Neuronal stem cell (in vitro differentiated cells): ENCODE measurements at regions not wholly inside any gene's neighbourhood (a gene's known extent, or its start where the extent isn't known, plus 50 kb on each side); places are given as distances from the start of the nearest gene placed in this dataset.

Experiments
- DNase-seq: peaks from one replicate; pipeline ENCODE4 v3.0.0-alpha.2; 2013; ENCODE audit warnings: low spot score
- H2AFZ ChIP-seq: one replicate; pipeline ENCODE4 v1.6.1; 2013; ENCODE audit warnings: mild to moderate bottlenecking, low read length, inconsistent platforms
- H2AK5ac ChIP-seq: 2 replicates; pipeline ENCODE4 v1.6.1; 2013; ENCODE audit warnings: low read depth, mild to moderate bottlenecking, inconsistent platforms, low read length, moderate library complexity, mixed read lengths
- H2BK120ac ChIP-seq: 2 replicates; pipeline ENCODE4 v1.6.1; 2013; ENCODE audit warnings: low read depth, mild to moderate bottlenecking, inconsistent platforms, low read length, moderate library complexity, mixed read lengths
- H2BK12ac ChIP-seq: one replicate; pipeline ENCODE4 v1.6.1; 2013; ENCODE audit warnings: low read length, inconsistent platforms
- H2BK15ac ChIP-seq: 2 replicates; pipeline ENCODE4 v1.6.1; 2013; ENCODE audit warnings: mild to moderate bottlenecking, low read length, inconsistent platforms, mixed read lengths
- H2BK5ac ChIP-seq: one replicate; pipeline ENCODE4 v1.6.1; 2013; ENCODE audit warnings: inconsistent platforms, mild to moderate bottlenecking, low read length, moderate library complexity
- H3K14ac ChIP-seq: one replicate; pipeline ENCODE4 v1.6.1; 2013; ENCODE audit warnings: low read length, inconsistent platforms
- H3K18ac ChIP-seq: 2 replicates; pipeline ENCODE4 v1.6.1; 2013; ENCODE audit warnings: low read length, inconsistent platforms
- H3K23ac ChIP-seq: 2 replicates; pipeline ENCODE4 v1.6.1; 2013; ENCODE audit warnings: low read depth, mild to moderate bottlenecking, mixed read lengths, low read length, inconsistent platforms; ENCODE audit not compliant: poor library complexity
- H3K27ac ChIP-seq: replicated peaks from 3 replicates; pipeline ENCODE4 v1.5.1; 2013; ENCODE audit warnings: low read length, inconsistent platforms
- H3K27me3 ChIP-seq, 3 experiments: 2 replicates each; pipeline ENCODE4 v1.6.1; 2013; ENCODE audit warnings: low read length in 3 of 3, mild to moderate bottlenecking in 2 of 3, inconsistent platforms in 1 of 3, low read depth in 1 of 3, mixed read lengths in 1 of 3, moderate library complexity in 1 of 3; ENCODE audit not compliant: control insufficient read depth in 3 of 3, insufficient read depth in 3 of 3
- H3K36me3 ChIP-seq, 2 donors: replicated peaks in 1 of 2; 2 replicates each; pipeline ENCODE4 v1.6.1; 2013; ENCODE audit warnings: low read length in 2 of 2; ENCODE audit not compliant: control insufficient read depth in 2 of 2, insufficient read depth in 2 of 2
- H3K4ac ChIP-seq: 2 replicates; pipeline ENCODE4 v1.6.1; 2013; ENCODE audit warnings: inconsistent platforms, mild to moderate bottlenecking, low read length, moderate library complexity
- H3K4me1 ChIP-seq, 2 donors: 1 replicate in 1 of 2; 2 replicates in 1 of 2; pipeline ENCODE4 v1.6.1; 2013; ENCODE audit warnings: low read length in 2 of 2, low read depth in 1 of 2; ENCODE audit not compliant: control insufficient read depth in 2 of 2, insufficient read depth in 1 of 2
- H3K4me2 ChIP-seq: one replicate; pipeline ENCODE4 v1.6.1; 2013; ENCODE audit warnings: mild to moderate bottlenecking, low read length, inconsistent platforms; ENCODE audit not compliant: insufficient read depth, poor library complexity, severe bottlenecking
- H3K4me3 ChIP-seq, 2 donors: 2 replicates each; pipeline ENCODE4 v1.5.1; 2013; ENCODE audit warnings: low read length in 2 of 2, mild to moderate bottlenecking in 2 of 2, inconsistent platforms in 1 of 2, moderate library complexity in 1 of 2
- H3K79me1 ChIP-seq: one replicate; pipeline ENCODE4 v1.6.1; 2013; ENCODE audit warnings: low read depth, mild to moderate bottlenecking, inconsistent platforms, low read length, moderate library complexity
- H3K9ac ChIP-seq: one replicate; pipeline ENCODE4 v1.6.1; 2013; ENCODE audit warnings: mild to moderate bottlenecking, low read depth, low read length, inconsistent platforms; ENCODE audit not compliant: poor library complexity
- H3K9me3 ChIP-seq, 2 donors: replicated peaks in 1 of 2; 2 replicates each; pipeline versions ENCODE3 to v1.6.1; 2013; ENCODE audit warnings: low read length in 2 of 2, mild to moderate bottlenecking in 2 of 2, inconsistent platforms in 1 of 2, low read depth in 1 of 2, mixed read lengths in 1 of 2, moderate library complexity in 1 of 2; ENCODE audit not compliant: control insufficient read depth in 2 of 2, insufficient read depth in 1 of 2
- H4K8ac ChIP-seq: one replicate; pipeline ENCODE4 v1.6.1; 2013; ENCODE audit warnings: low read depth, mild to moderate bottlenecking, inconsistent platforms, low read length, moderate library complexity
- H4K91ac ChIP-seq: one replicate; pipeline ENCODE4 v1.6.1; 2013; ENCODE audit warnings: low read length, low read depth, mild to moderate bottlenecking, inconsistent platforms; ENCODE audit not compliant: poor library complexity
- WGBS, 2 donors: extraction: QIAGEN DNeasy Blood & Tissue Kit; methylation state at CpG; one replicate each; pipeline ENCODE4 v1.1.7; 2013; ENCODE audit warnings: missing lambda C conversion rate in 2 of 2, mixed read lengths in 1 of 2; ENCODE audit not compliant: insufficient read length in 2 of 2, insufficient replicate concordance in 1 of 2; ENCODE audit errors: extremely low coverage in 2 of 2; 5-methylcytosine and 5-hydroxymethylcytosine counted together

DNA sequence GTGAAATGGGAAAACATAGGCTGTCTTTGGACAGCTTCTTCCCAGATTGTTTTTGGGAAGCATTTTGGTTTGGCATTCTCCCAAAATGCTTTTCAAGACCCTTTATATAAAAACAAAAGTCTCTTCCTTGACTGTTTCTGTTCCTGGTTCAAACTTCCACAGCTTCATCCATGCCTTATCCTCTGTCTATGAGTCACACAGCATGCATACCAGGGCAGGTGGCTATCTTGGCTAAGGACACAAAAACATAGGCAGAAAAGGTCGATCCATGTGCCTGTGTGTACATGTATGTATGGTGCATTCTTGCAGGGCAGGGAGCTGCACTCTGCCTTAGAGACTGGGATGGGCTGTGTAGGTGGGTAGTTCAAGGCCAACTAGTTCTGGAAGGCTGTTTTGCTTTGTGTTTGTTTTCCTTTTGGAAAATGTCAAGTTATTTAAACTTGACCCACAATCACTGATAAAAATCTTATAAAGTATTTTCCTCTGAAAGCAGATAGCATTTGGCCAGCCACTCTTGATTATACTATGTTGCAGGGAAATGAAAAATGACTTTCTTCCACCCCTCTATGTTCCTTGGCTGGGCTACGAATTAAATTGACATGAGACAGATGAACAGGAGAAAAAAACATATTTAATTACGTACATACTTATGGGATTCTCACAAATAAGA is 437.0 kb downstream of the SIPA1L2 start:
- Histone ChIP-seq H3K4me3 (no peak overlapping the region), H2AFZ (no peak overlapping the region), H3K14ac (no peak overlapping the region), H3K18ac (no peak overlapping the region), H3K9me3 (peaks cover 0 to 6% of the 10 kb centered on the region in 2 donors), H4K91ac (no peak overlapping the region), H3K4me1 (peaks cover 2 to 3% of the 10 kb centered on the region in 2 donors), H2AK5ac (no peak overlapping the region), H3K4ac (no peak overlapping the region), H2BK15ac (no peak overlapping the region), H3K9ac (no peak overlapping the region), H3K4me2 (no peak overlapping the region), H3K23ac (no peak overlapping the region), H3K27me3 (no peaks in the 10 kb centered on the region), H3K36me3 (no peaks in the 10 kb centered on the region), H4K8ac (no peak overlapping the region), H2BK12ac (no peak overlapping the region), H2BK120ac (no peak overlapping the region), H3K79me1 (no peaks in the 10 kb centered on the region), H2BK5ac (no peak overlapping the region), H3K27ac (no peak overlapping the region)
- WGBS, 2 donors, result no CpG with 5 or more reads among the region's 3 CpGs
- no peak for DNase-seq

DNA sequence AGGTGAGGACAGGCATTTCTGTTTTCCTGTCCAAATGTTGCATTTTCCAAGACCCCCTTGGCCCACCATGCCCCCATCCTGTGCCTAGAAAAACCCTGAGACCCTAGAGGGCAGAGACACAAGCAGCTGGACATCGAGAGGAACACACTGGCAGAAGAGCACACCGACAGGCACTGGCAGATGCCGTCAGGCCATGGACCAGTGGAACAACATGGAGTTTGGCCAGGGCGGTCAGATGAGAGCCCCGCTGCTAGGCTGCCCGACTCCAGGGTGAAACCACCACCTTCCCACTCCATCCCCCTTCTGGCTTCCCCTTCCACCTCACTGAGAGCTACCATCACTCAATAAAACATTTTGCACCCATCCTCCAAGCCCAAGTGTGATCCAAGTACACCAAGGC is 438.4 kb downstream of the SIPA1L2 start:
- Histone ChIP-seq H2BK12ac (no peak overlapping the region), H2AK5ac (no peak overlapping the region), H3K4ac (no peak overlapping the region), H3K9ac (no peak overlapping the region), H3K36me3 (no peaks in the 10 kb centered on the region), H3K27ac (no peak overlapping the region), H2BK120ac (no peak overlapping the region), H3K79me1 (no peaks in the 10 kb centered on the region), H4K91ac (no peak overlapping the region), H3K14ac (no peak overlapping the region), H2AFZ (no peak overlapping the region), H4K8ac (no peak overlapping the region), H3K4me1 (peaks cover 2 to 3% of the 10 kb centered on the region in 2 donors), H2BK5ac (no peak overlapping the region), H2BK15ac (no peak overlapping the region), H3K23ac (no peak overlapping the region), H3K4me2 (no peak overlapping the region), H3K4me3 (no peak overlapping the region), H3K9me3 (peaks cover 0 to 6% of the 10 kb centered on the region in 2 donors), H3K18ac (no peak overlapping the region), H3K27me3 (no peaks in the 10 kb centered on the region)
- no peak for DNase-seq
- WGBS, 2 donors, result no CpG with 5 or more reads among the region's 6 CpGs

DNA sequence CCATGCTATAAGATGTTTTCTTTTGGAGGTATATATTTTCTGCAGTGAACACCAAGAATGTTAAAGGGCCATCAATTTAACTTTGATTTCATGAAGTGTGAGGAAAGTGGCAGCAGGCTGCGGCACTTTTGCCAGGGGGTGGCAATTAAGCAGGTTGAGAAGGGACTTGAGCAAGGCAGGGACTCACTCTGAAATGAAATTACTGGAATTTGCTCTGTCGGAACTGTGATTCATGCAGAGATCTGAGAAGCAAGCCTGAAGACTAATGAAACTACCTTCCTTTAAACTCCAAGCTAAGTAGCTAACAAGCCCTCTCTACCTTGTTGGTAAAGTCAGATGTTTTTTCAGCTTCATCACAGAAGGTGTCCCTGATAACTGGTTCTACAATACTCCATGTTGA is 441.6 kb downstream of the SIPA1L2 start:
- Histone ChIP-seq H2AK5ac (no peak overlapping the region), H2AFZ (no peak overlapping the region), H3K9ac (no peak overlapping the region), H3K27ac (no peak overlapping the region), H3K79me1 (no peaks in the 10 kb centered on the region), H2BK12ac (no peak overlapping the region), H3K36me3 (no peaks in the 10 kb centered on the region), H3K23ac (no peak overlapping the region), H3K9me3 (no peaks in the 10 kb centered on the region), H3K14ac (no peak overlapping the region), H3K4me2 (no peak overlapping the region), H4K91ac (no peak overlapping the region), H2BK5ac (no peak overlapping the region), H4K8ac (no peak overlapping the region), H3K4me1 (peaks cover 0 to 2% of the 10 kb centered on the region in 2 donors), H3K4ac (no peak overlapping the region), H2BK15ac (no peak overlapping the region), H3K27me3 (no peaks in the 10 kb centered on the region), H2BK120ac (no peak overlapping the region), H3K4me3 (no peak overlapping the region), H3K18ac (no peak overlapping the region)
- DNase-seq, result no peak
- WGBS, 2 donors, result no CpG with 5 or more reads among the region's 2 CpGs

DNA sequence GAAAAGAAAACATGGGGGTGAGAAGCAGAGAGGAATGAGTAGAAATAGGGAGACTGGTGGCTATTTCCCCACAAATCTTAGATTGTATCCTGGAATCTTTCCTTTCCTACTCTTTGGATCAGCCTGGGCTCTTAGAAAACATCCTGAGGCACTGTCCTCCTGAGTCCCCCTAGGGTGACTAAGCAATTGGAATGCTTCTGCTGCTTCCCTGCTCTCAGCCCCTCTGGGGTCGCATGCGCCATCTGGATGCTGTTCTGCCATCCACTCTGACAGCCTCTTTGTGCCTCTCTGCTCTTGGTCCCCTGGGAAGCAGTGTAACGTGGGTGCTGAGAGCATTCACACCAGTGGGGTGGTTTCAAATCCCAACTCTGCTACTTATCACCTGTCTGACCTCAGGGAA is 443.0 kb downstream of the SIPA1L2 start:
- Histone ChIP-seq H2BK120ac (no peak overlapping the region), H3K4me2 (no peak overlapping the region)

More for the DNA sequence above, 443.0 kb downstream of the SIPA1L2 start:
- WGBS, 2 donors, result no CpG with 5 or more reads among the region's 3 CpGs
- Histone ChIP-seq H3K14ac (no peak overlapping the region), H4K8ac (no peak overlapping the region), H2BK15ac (no peak overlapping the region), H2BK12ac (no peak overlapping the region), H3K18ac (no peak overlapping the region), H2AFZ (no peak overlapping the region), H3K79me1 (no peaks in the 10 kb centered on the region), H3K4me3 (no peak overlapping the region), H3K9ac (no peak overlapping the region), H3K23ac (no peak overlapping the region), H4K91ac (no peak overlapping the region), H3K27me3 (no peaks in the 10 kb centered on the region), H2AK5ac (no peak overlapping the region), H3K4me1 (peaks cover 0 to 2% of the 10 kb centered on the region in 2 donors), H3K36me3 (no peaks in the 10 kb centered on the region), H3K9me3 (no peaks in the 10 kb centered on the region), H2BK5ac (no peak overlapping the region), H3K4ac (no peak overlapping the region), H3K27ac (no peak overlapping the region)
- no peak for DNase-seq
